CD8-positive, alpha-beta memory T cell (primary cell): ENCODE measurements at regions not wholly inside any gene's neighbourhood (a gene's known extent, or its start where the extent isn't known, plus 50 kb on each side); places are given as distances from the start of the nearest gene placed in this dataset.

ENCODE experiments used
- CTCF ChIA-PET: fragments of 350-600 bp; sonication (Branson Sonifier 250); formaldehyde crosslinking; loops from one replicate; lab custom pipeline; 2021; ENCODE audit warnings: antibody characterized with exemption; lab: Charles Lee
- POLR2A ChIA-PET: fragments of 350-600 bp; sonication (Branson Sonifier 250); formaldehyde crosslinking; loops from one replicate; lab custom pipeline; 2021; ENCODE audit warnings: antibody characterized with exemption; lab: Charles Lee
- DNase-seq, 5 donors: peaks; one replicate each; pipeline versions ENCODE4 v3.0.0 to v3.0.0-alpha.2; 2020 to 2022; ENCODE audit warnings: mixed read lengths in 1 of 5
- H3K27ac ChIP-seq: one replicate; pipeline ENCODE4 v1.7.0; 2013; ENCODE audit warnings: low read depth, mild to moderate bottlenecking, low read length, moderate library complexity
- H3K27me3 ChIP-seq: 2 replicates; pipeline ENCODE4 v1.7.0; 2013; ENCODE audit warnings: low read length, mild to moderate bottlenecking; ENCODE audit not compliant: insufficient read depth, poor library complexity, severe bottlenecking
- H3K36me3 ChIP-seq: 2 replicates; pipeline ENCODE4 v1.7.0; 2013; ENCODE audit warnings: mild to moderate bottlenecking, low read length, moderate library complexity; ENCODE audit not compliant: insufficient read depth
- H3K4me1 ChIP-seq: 2 replicates; pipeline ENCODE4 v1.7.0; 2013; ENCODE audit warnings: mild to moderate bottlenecking, low read length, moderate library complexity; ENCODE audit not compliant: insufficient read depth
- H3K4me3 ChIP-seq: 2 replicates; pipeline ENCODE4 v1.7.0; 2013; ENCODE audit warnings: mild to moderate bottlenecking, low read length
- H3K9me3 ChIP-seq: 2 replicates; pipeline ENCODE4 v1.7.0; 2013; ENCODE audit warnings: mild to moderate bottlenecking, low read length
- H3K27ac Mint-ChIP-seq, 8 donors: one replicate each; pipeline ENCODE4 v1.8.0; 2020 to 2021; ENCODE audit warnings: mixed read lengths in 8 of 8, mild to moderate bottlenecking in 6 of 8, inconsistent platforms in 3 of 8, moderate library complexity in 3 of 8
- H3K27me3 Mint-ChIP-seq, 2 donors: one replicate each; pipeline ENCODE4 v1.8.0; 2020 to 2021; ENCODE audit warnings: mixed read lengths in 2 of 2, mild to moderate bottlenecking in 1 of 2, moderate library complexity in 1 of 2
- H3K36me3 Mint-ChIP-seq, 3 donors: one replicate each; pipeline ENCODE4 v1.8.0; 2020 to 2021; ENCODE audit warnings: mixed read lengths in 3 of 3, inconsistent platforms in 1 of 3, mild to moderate bottlenecking in 1 of 3
- H3K4me1 Mint-ChIP-seq, 3 donors: one replicate each; pipeline ENCODE4 v1.8.0; 2020 to 2021; ENCODE audit warnings: mixed read lengths in 3 of 3, inconsistent platforms in 1 of 3, mild to moderate bottlenecking in 1 of 3
- H3K4me3 Mint-ChIP-seq, 7 donors: one replicate each; pipeline ENCODE4 v1.8.0; 2020 to 2021; ENCODE audit warnings: mixed read lengths in 7 of 7, mild to moderate bottlenecking in 6 of 7, moderate library complexity in 4 of 7, inconsistent platforms in 2 of 7
- H3K9me3 Mint-ChIP-seq, 5 donors: one replicate each; pipeline ENCODE4 v1.8.0; 2020 to 2022; ENCODE audit warnings: mixed read lengths in 5 of 5, mild to moderate bottlenecking in 3 of 5, moderate library complexity in 2 of 5, inconsistent platforms in 1 of 5

DNA sequence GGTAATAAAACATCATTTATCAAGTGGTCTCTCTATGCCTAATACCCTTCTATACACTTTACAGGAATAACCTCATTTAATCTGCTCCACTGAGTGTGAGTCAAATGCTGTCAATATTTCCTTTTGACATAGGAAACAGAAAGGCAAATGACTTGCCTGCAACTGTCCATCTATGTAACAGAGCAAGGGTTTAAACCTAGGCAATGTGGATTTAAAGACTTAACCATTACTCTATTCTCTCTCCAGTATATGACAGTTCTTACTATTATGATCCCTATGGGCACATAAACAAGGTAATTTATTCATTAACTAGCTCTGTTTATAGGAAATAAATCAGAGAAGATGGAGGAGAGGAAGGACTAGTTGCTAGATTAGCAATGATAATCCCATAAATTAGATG, 70.6 kb downstream of the FSCB start:
- Histone ChIP-seq H3K27ac (no peak overlapping the region), H3K27me3 (no peaks in the 10 kb centered on the region), H3K4me1 (no peaks in the 10 kb centered on the region), H3K36me3 (no peaks in the 10 kb centered on the region), H3K4me3 (no peak overlapping the region), H3K9me3 (no peaks in the 10 kb centered on the region)
- Mint-ChIP-seq H3K36me3 (no peaks in the 10 kb centered on the region), H3K27ac (no peak overlapping the region), H3K4me3 (no peak overlapping the region), H3K27me3 (no peaks in the 10 kb centered on the region), H3K4me1 (no peaks in the 10 kb centered on the region), H3K9me3 (peaks cover 2 to 8% (median 6%) of the 10 kb centered on the region in 5 donors)
- DNase-seq = no peak
- ChIA-PET POLR2A (no interaction called here), CTCF (no interaction called here)

GRCh38 chr14:44428231-44428945, 78.7 kb downstream of the FSCB start:
- Mint-ChIP-seq H3K27me3 (no peaks in the 10 kb centered on the region), H3K9me3 (peaks cover 7 to 21% (median 12%) of the 10 kb centered on the region in 5 donors), H3K36me3 (no peaks in the 10 kb centered on the region), H3K27ac (no peak overlapping the region), H3K4me1 (no peaks in the 10 kb centered on the region), H3K4me3 (no peak overlapping the region)
- H3K9me3 ChIP-seq = no peaks in the 10 kb centered on the region
- no peak overlapping the region for H3K27ac ChIP-seq
- no peak for DNase-seq
- H3K4me3 ChIP-seq = no peak overlapping the region
- H3K27me3 ChIP-seq = no peaks in the 10 kb centered on the region
- ChIA-PET CTCF (no interaction called here), POLR2A (no interaction called here)
- H3K36me3 ChIP-seq = no peaks in the 10 kb centered on the region
- no peaks in the 10 kb centered on the region for H3K4me1 ChIP-seq

DNA sequence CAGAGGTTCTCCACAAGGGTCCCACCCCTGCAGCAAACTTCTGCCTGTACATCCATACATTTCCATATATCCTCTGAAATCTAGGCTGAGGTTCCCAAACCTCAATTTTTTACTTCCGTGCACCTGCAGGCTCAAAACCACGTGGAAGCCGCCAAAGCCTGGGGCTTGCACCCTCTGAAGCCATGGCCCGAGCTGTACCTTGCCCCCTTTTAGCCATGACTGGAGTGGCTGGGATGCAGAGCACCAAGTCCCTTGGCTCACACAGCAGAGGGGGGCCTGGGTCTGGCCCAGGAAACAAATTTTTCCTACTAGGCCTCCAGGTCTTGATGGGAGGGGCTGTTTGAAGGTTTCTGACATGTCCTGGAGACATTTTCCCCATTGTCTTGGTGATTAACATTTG, 84.4 kb downstream of the FSCB start:
- Histone ChIP-seq H3K27me3 (no peaks in the 10 kb centered on the region), H3K4me1 (no peaks in the 10 kb centered on the region), H3K9me3 (no peaks in the 10 kb centered on the region), H3K36me3 (no peaks in the 10 kb centered on the region), H3K27ac (no peak overlapping the region), H3K4me3 (no peak overlapping the region)
- POLR2A ChIA-PET = no interaction called here
- H3K36me3 Mint-ChIP-seq = no peaks in the 10 kb centered on the region
- H3K9me3 Mint-ChIP-seq = peaks cover 13 to 31% (median 18%) of the 10 kb centered on the region in 5 donors
- no peak overlapping the region for H3K4me3 Mint-ChIP-seq
- no peak for DNase-seq
- CTCF ChIA-PET = no interaction called here
- H3K27me3 Mint-ChIP-seq = no peaks in the 10 kb centered on the region
- no peaks in the 10 kb centered on the region for H3K4me1 Mint-ChIP-seq
- H3K27ac Mint-ChIP-seq = no peak overlapping the region

GRCh38 chr14:44420226-44420625, 86.9 kb downstream of the FSCB start:
- H3K9me3 Mint-ChIP-seq = peaks cover 12 to 32% (median 19%) of the 10 kb centered on the region in 5 donors
- Histone ChIP-seq H3K9me3 (no peaks in the 10 kb centered on the region), H3K36me3 (no peaks in the 10 kb centered on the region), H3K4me3 (no peak overlapping the region), H3K4me1 (no peaks in the 10 kb centered on the region), H3K27ac (no peak overlapping the region), H3K27me3 (no peaks in the 10 kb centered on the region)
- no peaks in the 10 kb centered on the region for H3K4me1 Mint-ChIP-seq
- ChIA-PET POLR2A (no interaction called here), CTCF (no interaction called here)
- no peak for DNase-seq
- no peaks in the 10 kb centered on the region for H3K27me3 Mint-ChIP-seq
- no peak overlapping the region for H3K4me3 Mint-ChIP-seq
- H3K27ac Mint-ChIP-seq = no peak overlapping the region
- no peaks in the 10 kb centered on the region for H3K36me3 Mint-ChIP-seq

DNA sequence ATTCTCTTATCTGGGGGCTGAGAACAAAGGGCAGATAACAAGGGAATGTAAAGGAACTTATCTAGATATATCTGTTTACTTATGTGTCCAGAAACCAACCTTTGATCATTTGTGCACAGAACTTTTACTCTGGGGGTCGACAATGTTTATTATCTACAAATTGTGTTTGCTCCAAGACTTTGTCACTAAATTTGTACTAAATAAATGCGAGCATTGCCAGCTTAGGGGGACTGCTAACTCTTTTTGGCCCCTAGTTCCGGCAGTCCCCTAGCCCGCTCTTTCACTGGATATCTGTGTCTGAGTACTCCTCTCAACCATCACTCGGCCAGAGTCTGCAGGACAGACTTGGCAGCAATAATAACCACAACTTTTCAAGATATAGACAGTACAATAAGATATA, 88.2 kb downstream of the FSCB start:
- Mint-ChIP-seq H3K36me3 (no peaks in the 10 kb centered on the region), H3K4me3 (no peak overlapping the region), H3K9me3 (peaks cover 13 to 32% (median 22%) of the 10 kb centered on the region in 5 donors), H3K4me1 (no peaks in the 10 kb centered on the region), H3K27ac (no peak overlapping the region), H3K27me3 (no peaks in the 10 kb centered on the region)
- Histone ChIP-seq H3K4me3 (no peak overlapping the region), H3K27ac (no peak overlapping the region), H3K36me3 (no peaks in the 10 kb centered on the region), H3K9me3 (no peaks in the 10 kb centered on the region), H3K4me1 (no peaks in the 10 kb centered on the region), H3K27me3 (no peaks in the 10 kb centered on the region)
- no peak for DNase-seq
- ChIA-PET CTCF (no interaction called here), POLR2A (no interaction called here)

DNA sequence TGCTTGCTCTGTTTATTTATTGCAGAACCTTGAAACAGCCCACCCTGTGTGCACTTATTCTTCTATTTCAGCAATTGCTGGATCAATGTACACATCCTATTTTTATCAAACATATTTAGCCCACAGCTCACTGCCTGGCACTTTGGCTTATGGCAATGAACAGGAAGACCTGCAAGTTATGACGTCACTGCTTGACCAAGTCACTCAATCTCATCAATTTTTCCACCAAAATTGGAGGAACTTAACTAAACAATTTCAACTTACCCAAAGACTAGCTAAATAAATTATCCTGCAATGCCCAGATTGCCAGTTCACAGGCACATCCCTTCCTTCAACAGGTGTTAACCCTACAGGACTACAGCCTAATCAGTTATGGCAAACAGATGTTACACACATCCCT, 89.3 kb downstream of the FSCB start:
- CTCF ChIA-PET = no interaction called here
- Mint-ChIP-seq H3K4me1 (no peaks in the 10 kb centered on the region), H3K27ac (no peak overlapping the region), H3K9me3 (peaks cover 13 to 31% (median 22%) of the 10 kb centered on the region in 5 donors), H3K36me3 (no peaks in the 10 kb centered on the region), H3K27me3 (no peaks in the 10 kb centered on the region), H3K4me3 (no peak overlapping the region)
- H3K27ac ChIP-seq = no peak overlapping the region
- no peaks in the 10 kb centered on the region for H3K4me1 ChIP-seq
- no peak for DNase-seq
- H3K4me3 ChIP-seq = no peak overlapping the region
- H3K36me3 ChIP-seq = no peaks in the 10 kb centered on the region
- POLR2A ChIA-PET = no interaction called here
- H3K27me3 ChIP-seq = no peaks in the 10 kb centered on the region
- H3K9me3 ChIP-seq = no peaks in the 10 kb centered on the region

GRCh38 chr14:44414646-44415045, 92.4 kb downstream of the FSCB start:
- Mint-ChIP-seq H3K27ac (no peak overlapping the region), H3K36me3 (no peaks in the 10 kb centered on the region)
- no peaks in the 10 kb centered on the region for H3K9me3 ChIP-seq

GRCh38 chr14:44412858-44413569, 94.1 kb downstream of the FSCB start:
- ChIA-PET CTCF (no interaction called here), POLR2A (no interaction called here)
- Mint-ChIP-seq H3K9me3 (peaks cover 0 to 29% (median 7%) of the 10 kb centered on the region in 5 donors), H3K27ac (no peak overlapping the region), H3K4me3 (no peak overlapping the region), H3K27me3 (no peaks in the 10 kb centered on the region), H3K4me1 (no peaks in the 10 kb centered on the region), H3K36me3 (no peaks in the 10 kb centered on the region)
- no peaks in the 10 kb centered on the region for H3K4me1 ChIP-seq
- H3K9me3 ChIP-seq = no peaks in the 10 kb centered on the region
- no peaks in the 10 kb centered on the region for H3K36me3 ChIP-seq
- H3K4me3 ChIP-seq = no peak overlapping the region
- no peak overlapping the region for H3K27ac ChIP-seq
- DNase-seq = no peak
- H3K27me3 ChIP-seq = no peaks in the 10 kb centered on the region

More at GRCh38 chr14:44414646-44415045, 92.4 kb downstream of the FSCB start:
- Mint-ChIP-seq H3K4me1 (no peaks in the 10 kb centered on the region), H3K27me3 (no peaks in the 10 kb centered on the region), H3K4me3 (no peak overlapping the region), H3K9me3 (peaks cover 5 to 31% (median 18%) of the 10 kb centered on the region in 5 donors)
- H3K4me1 ChIP-seq = no peaks in the 10 kb centered on the region
- POLR2A ChIA-PET = no interaction called here
- no peak overlapping the region for H3K4me3 ChIP-seq
- H3K27ac ChIP-seq = no peak overlapping the region
- CTCF ChIA-PET = no interaction called here
- DNase-seq = no peak
- no peaks in the 10 kb centered on the region for H3K36me3 ChIP-seq
- H3K27me3 ChIP-seq = no peaks in the 10 kb centered on the region
